Activated T-cell treated with anti-CD3 and anti-CD28 coated beads, Interleukin-2, amount 50 U/mL, for 24 hours (primary cell): ENCODE measurements at regions not wholly inside any gene's neighbourhood (a gene's known extent, or its start where the extent isn't known, plus 50 kb on each side); places are given as distances from the start of the nearest gene placed in this dataset.
A peak's percentile ranks its signal among the peaks of the same experiment; 100 is the strongest.

Source experiments
- DNase-seq: peaks from one replicate; pipeline ENCODE4 v3.0.0-alpha.2; 2020
- H3K27ac Mint-ChIP-seq: 2 replicates; pipeline ENCODE4 v1.8.0; 2020; ENCODE audit warnings: mild to moderate bottlenecking, mixed read lengths
- H3K27me3 Mint-ChIP-seq: 2 replicates; pipeline ENCODE4 v1.8.0; 2020; ENCODE audit warnings: mixed read lengths
- H3K36me3 Mint-ChIP-seq: 2 replicates; pipeline ENCODE4 v1.8.0; 2020; ENCODE audit warnings: low read depth, mixed read lengths
- H3K4me1 Mint-ChIP-seq: 2 replicates; pipeline ENCODE4 v1.8.0; 2020; ENCODE audit warnings: low read depth, mixed read lengths
- H3K4me3 Mint-ChIP-seq: 2 replicates; pipeline ENCODE4 v1.8.0; 2020; ENCODE audit warnings: mild to moderate bottlenecking, moderate library complexity, mixed read lengths
- H3K9me3 Mint-ChIP-seq: 2 replicates; pipeline ENCODE4 v1.8.0; 2020; ENCODE audit warnings: mixed read lengths

DNA sequence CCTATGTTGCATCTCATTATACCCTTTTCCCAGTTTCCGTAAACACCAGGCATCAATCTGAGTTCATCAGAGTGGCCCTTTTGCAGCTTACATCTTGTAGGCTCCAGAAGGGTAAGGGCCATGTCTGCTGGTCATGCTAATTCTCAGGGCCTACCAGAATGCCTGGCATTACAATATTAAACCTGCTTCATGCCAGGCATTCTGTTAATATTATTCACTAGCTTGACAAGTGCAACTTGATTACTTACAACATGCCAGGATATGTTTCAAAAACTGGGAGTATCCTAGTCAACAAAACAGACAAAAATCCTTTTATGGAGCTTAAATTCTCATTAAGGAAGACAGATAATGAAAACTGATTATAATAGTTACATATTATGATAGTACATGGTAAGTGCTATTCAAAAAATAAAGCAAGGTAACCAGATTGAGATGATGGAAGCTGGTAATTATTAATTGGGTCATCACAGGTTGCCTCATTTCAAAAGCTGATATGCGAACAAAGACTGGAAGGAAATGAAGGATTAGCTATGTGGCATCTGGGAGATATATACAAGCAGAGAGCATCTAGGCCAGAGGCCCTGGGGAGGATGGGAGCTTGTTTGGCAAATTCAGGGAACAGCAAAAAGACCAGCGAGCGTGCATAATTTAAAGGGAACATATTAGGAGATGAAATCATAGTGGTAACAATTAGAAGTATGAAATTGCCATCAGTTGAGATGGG is 406.3 kb downstream of the DMRT2 start:
- H3K4me3 Mint-ChIP-seq = no peak overlapping the region
- H3K9me3 Mint-ChIP-seq = no peaks in the 10 kb centered on the region
- DNase-seq = no peak
- H3K27me3 Mint-ChIP-seq = peaks cover 13% of the 10 kb centered on the region
- H3K27ac Mint-ChIP-seq = no peak overlapping the region
- no peaks in the 10 kb centered on the region for H3K36me3 Mint-ChIP-seq
- H3K4me1 Mint-ChIP-seq = peaks cover 5% of the 10 kb centered on the region

DNA sequence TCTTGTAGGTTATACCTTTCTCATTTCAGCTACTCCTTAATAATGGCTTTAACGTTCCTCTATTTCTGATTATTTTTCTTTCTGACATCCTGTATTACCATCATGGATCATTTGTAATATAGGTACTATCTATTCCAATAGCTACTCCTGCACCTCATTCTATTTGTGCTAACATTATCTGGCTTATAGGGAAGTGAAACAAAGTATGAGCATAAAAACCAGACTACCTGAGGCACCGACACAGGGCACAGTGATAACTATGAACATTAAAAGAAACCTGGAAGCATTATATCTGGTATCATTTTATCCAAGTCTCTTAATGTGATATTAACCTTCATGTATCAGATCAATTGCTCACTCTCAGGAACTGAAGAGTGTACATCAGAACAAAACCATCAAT is 407.3 kb downstream of the DMRT2 start:
- H3K27ac Mint-ChIP-seq = no peak overlapping the region
- peaks cover 5% of the 10 kb centered on the region for H3K4me1 Mint-ChIP-seq
- H3K36me3 Mint-ChIP-seq = no peaks in the 10 kb centered on the region
- no peak for DNase-seq
- peaks cover 13% of the 10 kb centered on the region for H3K27me3 Mint-ChIP-seq
- H3K9me3 Mint-ChIP-seq = no peaks in the 10 kb centered on the region
- no peak overlapping the region for H3K4me3 Mint-ChIP-seq

DNA sequence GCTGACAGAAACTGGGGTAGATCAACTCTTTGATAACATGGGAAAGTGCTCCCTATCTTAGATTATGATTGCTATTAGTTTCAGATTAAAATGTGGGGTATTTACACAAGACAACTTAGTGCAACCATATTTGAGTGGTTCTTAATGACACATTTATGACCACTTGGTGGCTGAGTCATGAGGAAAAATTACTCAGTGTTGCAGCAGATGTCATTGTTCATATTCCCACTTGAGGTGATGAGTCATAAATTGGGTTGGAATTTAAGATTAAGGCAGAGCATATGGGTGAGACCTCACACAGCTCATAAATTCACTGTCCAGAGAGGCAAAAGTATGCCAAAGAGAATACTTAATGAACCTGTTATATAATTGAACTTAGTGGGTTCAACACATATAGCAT is 408.3 kb downstream of the DMRT2 start:
- H3K27me3 Mint-ChIP-seq = peaks cover 13% of the 10 kb centered on the region
- H3K27ac Mint-ChIP-seq = no peak overlapping the region
- no peak overlapping the region for H3K4me3 Mint-ChIP-seq
- DNase-seq = no peak
- no peaks in the 10 kb centered on the region for H3K9me3 Mint-ChIP-seq
- H3K36me3 Mint-ChIP-seq = no peaks in the 10 kb centered on the region
- H3K4me1 Mint-ChIP-seq = peaks cover 5% of the 10 kb centered on the region

DNA sequence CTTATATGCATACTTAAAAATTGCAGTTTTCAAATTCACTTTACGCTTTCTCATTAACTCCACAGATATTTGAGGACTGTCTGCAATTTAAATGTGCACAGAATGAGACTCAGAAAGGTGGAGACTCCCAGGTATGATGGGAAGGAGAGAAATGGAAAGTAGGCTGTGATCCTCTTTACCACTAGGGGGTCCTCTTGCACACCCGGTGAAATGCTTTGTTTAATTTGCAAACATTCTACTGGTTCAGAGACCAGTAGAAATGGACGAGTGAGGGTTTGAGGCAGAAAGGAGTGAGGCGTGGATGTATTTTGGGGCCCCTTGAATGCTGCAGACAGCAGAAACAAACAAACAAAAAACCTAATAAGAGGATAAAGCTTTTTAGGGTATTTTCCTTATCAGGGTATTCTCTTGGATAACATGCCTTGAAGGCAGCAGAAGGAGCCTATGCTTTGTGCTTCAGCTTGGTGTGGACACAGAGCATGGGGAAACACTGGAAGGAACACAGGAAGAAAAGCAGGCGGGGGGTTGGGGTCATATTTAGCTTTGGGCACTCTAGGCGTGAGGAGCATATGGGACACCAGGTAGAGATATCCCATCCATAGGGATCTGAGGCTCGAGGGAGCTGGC is 410.1 kb downstream of the DMRT2 start:
- Mint-ChIP-seq H3K36me3 (no peaks in the 10 kb centered on the region), H3K4me3 (no peak overlapping the region), H3K27me3 (peaks cover 9% of the 10 kb centered on the region), H3K9me3 (no peaks in the 10 kb centered on the region), H3K4me1 (peaks cover 5% of the 10 kb centered on the region), H3K27ac (no peak overlapping the region)
- DNase-seq = no peak

DNA sequence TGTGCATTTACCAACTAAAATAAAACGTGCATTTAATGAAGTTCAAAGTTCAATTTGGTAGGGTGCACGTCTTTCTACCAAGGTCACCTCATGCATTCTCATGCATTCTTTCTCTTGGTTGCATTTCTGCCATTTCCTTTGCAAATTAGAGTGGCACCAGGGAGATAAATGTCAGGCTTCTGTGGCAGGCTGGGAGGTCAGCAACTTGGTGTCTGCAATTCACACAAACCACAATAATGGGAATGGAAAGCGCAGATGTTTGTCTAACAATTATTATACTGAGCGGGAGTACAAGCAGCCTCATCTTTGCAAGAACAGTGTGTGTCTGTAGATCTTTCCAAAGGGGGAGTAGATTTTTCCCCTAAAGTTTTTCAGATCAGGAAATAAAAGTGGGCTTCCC is 411.7 kb downstream of the DMRT2 start:
- H3K9me3 Mint-ChIP-seq = no peaks in the 10 kb centered on the region
- no peak for DNase-seq
- peaks cover 12% of the 10 kb centered on the region for H3K27me3 Mint-ChIP-seq
- H3K36me3 Mint-ChIP-seq = no peaks in the 10 kb centered on the region
- peaks cover 5% of the 10 kb centered on the region for H3K4me1 Mint-ChIP-seq
- no peak overlapping the region for H3K27ac Mint-ChIP-seq
- H3K4me3 Mint-ChIP-seq = no peak overlapping the region

DNA sequence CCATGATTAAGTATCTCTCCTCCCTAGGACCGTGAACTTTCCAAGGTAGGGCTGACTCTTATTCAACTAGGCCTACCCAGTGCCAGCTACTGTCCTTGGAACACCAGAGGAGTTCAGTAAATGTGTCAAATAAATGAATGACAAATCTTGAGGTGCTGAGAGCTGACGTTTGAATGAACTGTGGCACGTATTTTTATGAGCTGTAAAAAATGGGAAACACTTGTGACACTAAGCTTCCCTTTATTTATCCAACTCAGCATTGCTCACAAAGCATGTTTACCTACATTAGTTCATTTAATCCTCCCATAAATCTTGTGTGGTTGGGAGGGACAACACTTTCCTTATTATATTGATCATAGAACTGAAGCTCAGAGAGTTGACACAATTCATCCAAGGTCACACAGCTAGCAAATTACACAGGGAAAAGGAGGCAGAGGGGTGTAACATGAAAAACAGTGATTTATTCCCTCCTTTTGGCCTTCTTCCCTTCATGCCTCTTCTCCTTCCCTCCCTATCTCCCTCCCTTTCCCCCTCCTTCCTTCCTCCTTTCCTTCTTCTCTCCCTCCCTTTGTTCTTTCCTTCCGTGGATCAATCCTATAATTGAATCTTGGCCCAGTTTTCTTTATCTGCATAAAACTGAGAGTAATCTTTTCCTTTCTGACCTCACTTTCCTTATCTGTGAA is 412.6 kb downstream of the DMRT2 start:
- DNase-seq = no peak
- no peak overlapping the region for H3K4me3 Mint-ChIP-seq
- no peak overlapping the region for H3K27ac Mint-ChIP-seq
- H3K4me1 Mint-ChIP-seq = peaks cover 5% of the 10 kb centered on the region
- no peaks in the 10 kb centered on the region for H3K36me3 Mint-ChIP-seq
- no peaks in the 10 kb centered on the region for H3K9me3 Mint-ChIP-seq
- peaks cover 12% of the 10 kb centered on the region for H3K27me3 Mint-ChIP-seq

DNA sequence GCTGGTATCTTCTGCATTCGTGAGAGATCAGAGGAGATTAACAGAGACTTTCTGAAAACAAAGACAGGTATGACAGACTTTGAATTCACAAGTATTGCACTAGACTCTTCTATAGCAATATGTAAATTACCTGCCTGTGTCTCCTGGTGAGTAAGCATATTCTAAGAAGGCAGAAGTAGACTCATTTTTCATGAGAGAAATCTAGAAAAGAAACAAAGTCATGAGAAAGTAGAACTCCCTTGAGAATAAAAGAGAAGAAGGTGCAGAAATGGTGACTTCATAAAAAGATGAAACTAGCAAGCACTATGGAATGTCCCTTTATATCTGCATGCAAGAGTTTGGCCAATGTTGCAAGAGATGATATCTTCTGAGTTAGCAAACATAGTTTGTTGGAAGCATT is 419.8 kb downstream of the DMRT2 start:
- no peaks in the 10 kb centered on the region for H3K36me3 Mint-ChIP-seq
- H3K9me3 Mint-ChIP-seq = no peaks in the 10 kb centered on the region
- peaks cover 11% of the 10 kb centered on the region for H3K27me3 Mint-ChIP-seq
- DNase-seq = no peak
- no peak overlapping the region for H3K4me3 Mint-ChIP-seq
- H3K4me1 Mint-ChIP-seq = peaks cover 3% of the 10 kb centered on the region
- H3K27ac Mint-ChIP-seq = no peak overlapping the region

DNA sequence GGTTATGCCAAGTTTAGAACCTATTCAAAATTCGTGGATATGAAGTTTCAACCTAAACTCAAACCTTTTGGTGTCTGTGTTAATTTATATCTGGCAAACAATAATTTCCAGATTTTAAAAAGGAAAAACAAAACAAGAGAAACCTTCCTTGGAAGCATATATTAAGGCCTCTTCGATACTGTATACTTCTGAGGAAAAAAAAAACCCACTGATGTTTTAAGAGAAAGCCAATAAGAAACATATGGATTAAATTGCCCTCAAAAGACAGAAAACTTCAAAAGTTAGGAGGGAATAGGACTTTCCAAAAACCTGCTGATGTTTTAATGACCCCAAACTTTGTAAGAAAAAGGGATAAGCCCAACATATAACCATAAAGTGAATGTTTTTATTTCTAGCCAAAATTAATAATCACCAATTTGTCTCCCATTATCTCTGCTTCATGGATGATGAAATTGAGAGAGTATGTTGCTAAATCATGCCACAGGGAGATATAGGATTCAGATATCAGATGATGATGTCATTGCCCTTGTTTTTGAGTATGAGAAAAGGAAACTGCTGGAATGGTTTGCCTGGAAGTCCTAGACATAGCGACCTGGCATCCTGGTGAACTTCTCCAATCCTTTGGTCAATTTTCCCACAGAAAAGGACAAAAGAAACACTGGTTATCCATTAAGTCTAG is 423.9 kb downstream of the DMRT2 start:
- DNase-seq = no peak
- Mint-ChIP-seq H3K36me3 (no peaks in the 10 kb centered on the region), H3K27ac (no peak overlapping the region), H3K4me3 (no peak overlapping the region), H3K27me3 (peaks cover 4% of the 10 kb centered on the region), H3K9me3 (no peaks in the 10 kb centered on the region), H3K4me1 (peaks cover 3% of the 10 kb centered on the region)

DNA sequence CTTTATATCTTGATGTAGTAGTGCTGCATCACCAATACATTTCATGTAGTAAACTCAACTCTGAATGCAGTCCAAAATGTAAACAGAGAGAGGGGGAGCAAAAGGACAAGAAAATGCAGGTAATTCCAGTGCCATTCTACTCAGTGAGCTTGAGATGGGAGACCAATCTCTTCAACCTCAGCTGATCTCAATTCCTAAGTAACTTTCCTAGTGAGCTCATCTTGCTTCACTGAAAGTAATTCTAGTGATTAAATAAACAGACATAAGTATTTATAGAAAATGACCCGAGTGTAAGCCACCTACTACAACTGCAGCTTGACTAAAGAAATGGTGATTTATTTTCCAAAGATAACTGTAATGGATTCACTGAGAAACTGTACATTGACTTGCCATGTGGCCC is 424.5 kb downstream of the DMRT2 start:
- Mint-ChIP-seq H3K9me3 (peaks cover under 1% of the 10 kb centered on the region), H3K27me3 (peaks cover 4% of the 10 kb centered on the region), H3K27ac (no peak overlapping the region), H3K36me3 (no peaks in the 10 kb centered on the region), H3K4me1 (peaks cover 3% of the 10 kb centered on the region), H3K4me3 (no peak overlapping the region)
- no peak for DNase-seq

DNA sequence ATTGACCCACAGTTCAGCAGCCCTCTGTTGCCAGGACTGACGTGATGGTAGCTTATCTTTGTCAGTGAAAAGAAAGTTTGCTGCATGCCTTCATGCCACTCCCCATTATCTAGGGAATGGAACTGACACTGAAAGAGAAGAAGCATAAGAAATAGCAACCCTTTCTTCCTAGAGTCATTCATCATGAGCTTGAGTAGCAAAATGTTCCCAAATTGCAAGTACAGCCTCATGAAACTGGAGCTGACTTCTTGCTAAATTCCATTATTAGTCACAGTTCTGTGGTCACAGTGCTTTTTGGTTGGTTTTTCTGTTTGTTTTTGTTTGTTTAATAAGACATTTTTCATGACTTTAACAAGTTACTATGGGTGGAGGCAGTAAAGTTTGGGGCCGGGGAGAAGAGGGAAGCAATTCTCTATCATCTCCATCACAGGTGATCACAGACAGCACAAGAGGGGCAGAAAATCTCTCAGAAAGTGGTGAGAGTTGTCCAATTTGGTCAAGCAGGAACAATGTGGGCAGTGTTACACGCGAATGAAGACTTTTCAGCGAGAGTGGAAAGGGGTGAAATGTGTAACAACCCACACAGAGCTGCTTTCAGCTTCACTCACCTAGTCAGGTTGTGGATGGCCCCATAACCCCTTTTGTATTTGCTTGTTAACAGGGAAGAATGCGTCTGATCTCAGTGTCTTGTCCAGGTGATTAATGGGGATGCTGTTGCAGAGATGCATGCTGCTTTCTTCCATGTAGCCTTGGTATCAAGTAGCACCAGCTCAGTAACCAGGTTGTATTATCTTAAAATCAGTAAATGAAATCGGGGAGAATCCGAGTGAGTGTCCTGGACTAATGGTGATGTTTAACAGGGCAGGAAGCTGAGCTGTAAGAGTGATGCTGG is 440.4 kb downstream of the DMRT2 start:
- Mint-ChIP-seq H3K36me3 (no peaks in the 10 kb centered on the region), H3K4me1 (peaks cover 3% of the 10 kb centered on the region), H3K27ac (peak overlapping the region; percentile 86), H3K9me3 (peaks cover 4% of the 10 kb centered on the region), H3K27me3 (peaks cover 3% of the 10 kb centered on the region), H3K4me3 (no peak overlapping the region)
- no peak for DNase-seq

DNA sequence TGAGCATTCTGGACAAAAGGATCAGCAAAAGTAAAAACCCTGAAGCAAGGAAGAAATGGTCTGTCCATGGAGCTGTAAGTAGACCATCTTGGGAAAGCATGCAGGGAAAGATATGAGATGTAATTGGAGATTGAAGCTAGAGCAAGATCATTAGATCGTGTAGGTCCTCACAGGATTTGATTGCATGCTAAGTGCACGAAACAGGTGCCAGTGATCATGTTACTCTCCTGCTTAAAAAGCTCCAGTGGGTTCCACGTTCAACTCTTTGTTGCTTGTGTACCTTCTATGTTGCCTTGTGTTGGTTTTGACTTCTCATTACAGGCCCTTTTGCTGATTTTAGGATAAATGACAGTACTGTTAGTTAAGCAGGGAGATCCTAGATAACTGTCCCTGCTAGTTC is 442.0 kb downstream of the DMRT2 start:
- no peak for DNase-seq
- peaks cover 3% of the 10 kb centered on the region for H3K4me1 Mint-ChIP-seq
- peaks cover 3% of the 10 kb centered on the region for H3K27me3 Mint-ChIP-seq
- H3K27ac Mint-ChIP-seq = no peak overlapping the region
- H3K9me3 Mint-ChIP-seq = peaks cover 4% of the 10 kb centered on the region
- no peak overlapping the region for H3K4me3 Mint-ChIP-seq
- no peaks in the 10 kb centered on the region for H3K36me3 Mint-ChIP-seq

DNA sequence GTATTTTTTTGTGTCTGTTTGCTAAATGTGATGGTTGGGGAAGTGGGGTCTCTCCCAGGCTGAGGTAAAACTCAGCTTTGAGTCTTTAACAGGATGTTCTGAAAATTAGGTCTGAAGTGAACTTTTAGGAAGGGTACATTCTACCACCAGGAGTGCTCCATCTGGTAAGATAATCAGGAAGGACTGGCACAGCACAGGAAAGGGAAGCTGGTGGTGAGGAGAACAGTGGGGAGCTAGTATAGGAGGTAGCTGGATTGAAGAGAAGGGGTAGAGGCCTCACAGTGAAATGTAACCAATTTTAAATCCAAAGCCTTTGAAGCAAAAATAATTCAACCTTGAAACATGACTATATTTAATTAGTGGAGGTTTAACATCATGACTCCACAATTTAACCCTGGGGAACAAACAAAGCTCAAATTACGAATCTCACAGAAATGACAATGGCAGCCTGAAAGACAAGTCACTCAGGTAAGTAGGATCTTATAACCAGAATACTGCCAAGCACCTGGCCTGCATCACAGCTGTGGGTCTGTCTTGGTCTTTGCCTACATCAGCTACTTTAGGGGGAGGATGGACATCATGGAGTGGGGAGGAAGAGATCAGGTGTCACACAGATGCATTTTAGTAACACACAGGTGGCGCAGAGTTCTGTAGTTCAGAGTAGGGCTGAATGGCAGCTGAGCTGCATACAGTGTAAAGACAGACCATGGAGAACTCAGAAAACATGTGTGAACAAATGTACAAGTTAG is 445.3 kb downstream of the DMRT2 start:
- Mint-ChIP-seq H3K4me1 (peaks cover 2% of the 10 kb centered on the region), H3K36me3 (no peaks in the 10 kb centered on the region), H3K27me3 (peaks cover 5% of the 10 kb centered on the region), H3K9me3 (no peaks in the 10 kb centered on the region), H3K4me3 (no peak overlapping the region), H3K27ac (no peak overlapping the region)
- no peak for DNase-seq

DNA sequence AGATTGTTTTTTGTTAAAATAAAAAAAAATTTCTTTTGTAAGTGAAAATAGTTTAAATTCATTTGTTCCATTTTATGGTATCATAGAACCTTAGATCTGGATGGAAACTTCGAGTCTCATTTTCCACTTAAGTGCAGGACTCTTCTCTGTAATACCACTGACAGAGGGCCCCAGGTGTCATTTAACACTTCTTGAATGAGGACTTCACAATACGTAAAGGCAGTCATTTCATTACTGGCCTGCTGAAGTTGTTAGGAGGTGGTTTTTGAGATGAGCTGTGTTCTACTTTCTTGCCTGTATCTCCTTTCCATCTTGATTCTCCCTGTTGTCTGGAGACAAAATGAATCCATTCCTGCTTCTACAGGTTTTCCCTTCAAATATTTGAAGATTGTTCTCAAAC is 455.3 kb downstream of the DMRT2 start:
- Mint-ChIP-seq H3K4me1 (peaks cover 3% of the 10 kb centered on the region), H3K9me3 (peaks cover 3% of the 10 kb centered on the region), H3K27me3 (peaks cover 13% of the 10 kb centered on the region), H3K4me3 (no peak overlapping the region), H3K27ac (no peak overlapping the region), H3K36me3 (no peaks in the 10 kb centered on the region)
- DNase-seq = no peak
